ENCODE measurements at regions not wholly inside any gene's neighbourhood (a gene's known extent, or its start where the extent isn't known, plus 50 kb on each side); places are given as distances from the start of the nearest gene placed in this dataset.
"Not testable (repeated sequence)": the region's sequence is repeated elsewhere in the genome, so short reads cannot be mapped to it uniquely, and the experiment has no call there.

DNA sequence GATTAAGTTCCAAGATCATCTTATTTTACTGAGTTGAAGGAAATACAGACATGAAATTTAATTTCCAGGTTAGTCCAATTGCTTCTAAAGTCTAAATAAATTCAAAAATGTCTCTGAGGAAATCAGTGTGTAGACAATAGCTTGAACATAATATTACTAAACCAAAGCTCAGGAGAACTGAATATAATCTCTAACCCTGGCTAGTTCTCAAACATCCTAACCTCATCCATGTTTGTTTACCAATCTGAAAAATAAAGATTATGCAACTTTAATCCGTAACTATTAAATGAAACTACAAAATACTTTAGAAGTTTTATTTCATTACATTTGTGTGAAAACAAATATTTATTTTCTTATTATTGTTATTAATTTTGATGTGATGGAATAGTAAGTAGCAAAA is 387.2 kb downstream of the TBC1D32 start:
- no peak for ATAC-seq
- no peaks in the 10 kb centered on the region for H3K27me3 Mint-ChIP-seq
- H3K9me3 Mint-ChIP-seq = peaks cover 9% of the 10 kb centered on the region

DNA sequence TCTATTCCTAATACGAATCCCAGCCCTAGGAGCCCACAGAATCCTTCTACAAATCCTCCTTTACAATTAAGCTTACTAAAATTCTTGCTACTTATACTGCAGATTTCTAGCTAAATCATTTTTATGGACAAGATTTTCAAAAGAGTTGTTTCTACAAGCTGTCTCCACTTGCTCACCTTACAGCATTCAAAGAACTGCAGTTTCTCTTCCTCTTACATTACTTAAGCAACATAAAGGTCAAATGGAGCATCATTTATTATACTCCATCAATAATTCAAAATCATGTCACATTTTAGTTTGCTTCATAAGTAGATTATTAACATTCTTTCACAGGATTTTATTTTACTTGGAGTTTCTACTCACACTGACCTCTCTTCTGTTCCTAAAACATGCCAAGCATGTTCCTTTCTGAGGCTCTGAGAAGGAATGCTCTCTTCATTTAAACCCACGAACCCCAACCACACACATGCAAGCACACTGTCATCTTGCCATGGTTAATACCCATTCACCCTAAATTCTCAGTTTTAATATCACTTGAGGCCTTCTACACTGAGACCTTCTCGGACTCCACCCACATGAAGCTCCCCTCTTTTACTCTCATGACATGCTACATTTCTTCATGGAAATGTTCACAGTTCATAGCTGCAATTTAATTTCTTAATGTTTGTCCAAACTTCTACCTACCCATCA is 388.2 kb downstream of the TBC1D32 start:
- H3K9me3 Mint-ChIP-seq = peaks cover 9% of the 10 kb centered on the region
- no peaks in the 10 kb centered on the region for H3K36me3 Mint-ChIP-seq
- H3K4me1 Mint-ChIP-seq (ENCODE audit: low read depth in 2 of 2) = no peaks in the 10 kb centered on the region
- no peak overlapping the region for H3K4me3 Mint-ChIP-seq
- no peaks in the 10 kb centered on the region for H3K27me3 Mint-ChIP-seq
- H3K27ac Mint-ChIP-seq = no peak overlapping the region
- ATAC-seq (no peak), DNase-seq (ENCODE audit: low spot score) (no peak)

More for the DNA sequence above, 387.2 kb downstream of the TBC1D32 start:
- Mint-ChIP-seq H3K4me1 (ENCODE audit: low read depth in 2 of 2) (no peaks in the 10 kb centered on the region), H3K27ac (no peak overlapping the region), H3K4me3 (no peak overlapping the region), H3K36me3 (no peaks in the 10 kb centered on the region)
- DNase-seq (ENCODE audit: low spot score) = no peak

DNA sequence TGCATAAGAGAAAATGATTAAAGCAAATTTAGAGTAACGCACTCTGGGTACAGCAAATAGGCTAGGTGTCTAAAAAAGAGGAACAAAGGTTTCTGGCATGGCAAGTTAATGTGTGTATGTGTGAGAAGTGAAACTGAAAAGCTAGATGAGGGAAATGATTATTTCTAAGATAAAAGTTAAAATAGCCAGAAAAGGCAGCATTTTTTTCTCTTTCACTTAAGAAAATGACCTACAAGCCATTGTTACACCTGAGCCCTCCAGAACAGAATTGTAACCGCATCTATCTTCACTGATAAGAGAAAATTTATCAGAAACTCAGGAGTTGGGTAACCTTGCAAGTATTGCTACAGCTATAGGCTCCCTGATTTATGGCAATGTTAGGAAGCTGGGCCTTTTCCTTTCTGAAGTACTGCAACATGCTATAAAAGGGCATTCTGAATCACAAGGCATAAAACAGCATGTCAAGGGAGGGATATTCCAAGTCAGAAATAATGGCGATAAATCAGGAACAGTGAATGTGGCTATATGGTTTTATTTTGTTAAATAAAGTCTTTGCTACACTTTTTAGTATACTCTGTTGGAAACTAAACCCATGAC is 395.3 kb downstream of the TBC1D32 start:
- no peak for ATAC-seq
- Mint-ChIP-seq H3K27ac (no peak overlapping the region), H3K4me1 (ENCODE audit: low read depth in 2 of 2) (no peaks in the 10 kb centered on the region), H3K9me3 (peaks cover 5% of the 10 kb centered on the region), H3K4me3 (no peak overlapping the region), H3K27me3 (no peaks in the 10 kb centered on the region), H3K36me3 (no peaks in the 10 kb centered on the region)
- DNase-seq (ENCODE audit: low spot score) = no peak

DNA sequence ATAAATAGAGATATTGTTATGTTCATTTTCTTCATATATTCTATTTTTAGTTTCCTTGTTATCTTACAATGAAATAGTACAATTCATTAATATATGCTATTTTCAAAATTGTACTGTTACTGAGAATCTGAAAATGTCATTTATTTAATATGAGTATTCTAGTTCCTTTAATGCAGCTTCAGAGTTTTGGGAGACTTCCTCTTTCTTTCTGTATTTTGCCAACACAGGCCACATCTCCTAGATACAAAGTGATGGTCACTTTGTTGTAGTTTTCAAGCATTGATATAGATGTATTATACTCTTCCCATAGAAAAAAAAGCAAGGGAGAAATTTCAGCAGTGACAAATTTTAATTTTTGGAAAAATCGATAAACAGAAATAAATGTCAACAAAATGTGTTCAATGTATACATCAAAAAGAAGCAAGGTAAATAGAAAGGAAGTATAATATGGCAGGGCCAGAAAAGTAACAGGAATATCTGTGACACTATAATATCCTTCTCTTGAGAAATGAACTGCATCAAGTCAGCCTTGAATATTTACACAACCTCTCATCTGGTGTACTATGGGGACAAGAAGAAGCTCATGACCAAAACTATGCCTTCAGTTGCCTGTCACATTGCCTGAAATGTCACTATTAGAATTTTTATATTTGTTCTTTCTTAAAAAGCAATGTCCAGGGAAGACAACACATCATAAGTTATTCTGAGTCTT is 396.0 kb downstream of the TBC1D32 start:
- no peaks in the 10 kb centered on the region for H3K9me3 Mint-ChIP-seq
- ATAC-seq (no peak), DNase-seq (ENCODE audit: low spot score) (no peak)
- H3K4me1 Mint-ChIP-seq (ENCODE audit: low read depth in 2 of 2) = no peaks in the 10 kb centered on the region
- H3K4me3 Mint-ChIP-seq = no peak overlapping the region
- no peaks in the 10 kb centered on the region for H3K36me3 Mint-ChIP-seq
- no peaks in the 10 kb centered on the region for H3K27me3 Mint-ChIP-seq
- no peak overlapping the region for H3K27ac Mint-ChIP-seq

DNA sequence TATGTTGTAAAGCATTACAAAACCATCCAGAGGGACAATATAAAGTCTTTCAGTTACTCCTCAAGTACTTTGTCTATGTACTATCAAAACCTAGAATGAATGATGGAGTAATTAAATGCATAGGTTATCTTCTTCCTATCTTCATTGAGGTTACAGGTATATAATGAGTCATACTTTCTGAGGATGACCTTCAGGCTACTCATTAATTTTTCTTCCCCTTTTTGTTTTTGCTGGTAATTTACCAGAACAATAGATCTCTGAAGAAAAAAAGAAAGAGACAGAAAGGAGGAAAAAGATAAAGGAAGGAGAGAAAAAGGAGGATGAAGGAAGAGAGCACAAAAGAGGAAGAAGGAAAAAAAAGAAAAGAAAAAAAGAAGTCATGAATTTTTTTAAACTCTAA is 398.4 kb downstream of the TBC1D32 start:
- no peaks in the 10 kb centered on the region for H3K36me3 Mint-ChIP-seq
- no peak for DNase-seq (ENCODE audit: low spot score)
- no peak for ATAC-seq
- H3K27ac Mint-ChIP-seq = no peak overlapping the region
- no peaks in the 10 kb centered on the region for H3K9me3 Mint-ChIP-seq
- no peak overlapping the region for H3K4me3 Mint-ChIP-seq
- H3K4me1 Mint-ChIP-seq (ENCODE audit: low read depth in 2 of 2) = no peaks in the 10 kb centered on the region
- no peaks in the 10 kb centered on the region for H3K27me3 Mint-ChIP-seq

DNA sequence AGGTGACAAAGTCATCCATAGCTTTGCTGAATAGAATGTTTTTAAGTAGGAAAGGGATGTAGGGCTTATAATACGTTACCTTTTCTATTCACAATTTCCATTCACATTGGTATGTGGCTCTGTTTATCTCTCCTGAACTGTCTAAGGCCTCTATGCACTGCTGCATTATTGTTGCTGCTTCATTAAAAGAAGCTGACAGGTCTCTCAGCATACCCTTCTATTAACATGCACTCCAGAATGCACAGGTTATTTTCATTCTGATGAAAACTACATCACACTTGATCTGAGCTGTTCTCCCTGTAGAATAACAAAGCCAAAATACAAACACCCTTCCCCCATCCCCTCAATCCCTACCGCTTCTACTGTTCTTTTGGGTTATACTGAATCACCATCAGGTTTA is 399.3 kb downstream of the TBC1D32 start:
- no peaks in the 10 kb centered on the region for H3K36me3 Mint-ChIP-seq
- DNase-seq (ENCODE audit: low spot score) (no peak), ATAC-seq (no peak)
- no peak overlapping the region for H3K4me3 Mint-ChIP-seq
- H3K27ac Mint-ChIP-seq = no peak overlapping the region
- no peaks in the 10 kb centered on the region for H3K4me1 Mint-ChIP-seq (ENCODE audit: low read depth in 2 of 2)
- peaks cover 2% of the 10 kb centered on the region for H3K9me3 Mint-ChIP-seq
- no peaks in the 10 kb centered on the region for H3K27me3 Mint-ChIP-seq

DNA sequence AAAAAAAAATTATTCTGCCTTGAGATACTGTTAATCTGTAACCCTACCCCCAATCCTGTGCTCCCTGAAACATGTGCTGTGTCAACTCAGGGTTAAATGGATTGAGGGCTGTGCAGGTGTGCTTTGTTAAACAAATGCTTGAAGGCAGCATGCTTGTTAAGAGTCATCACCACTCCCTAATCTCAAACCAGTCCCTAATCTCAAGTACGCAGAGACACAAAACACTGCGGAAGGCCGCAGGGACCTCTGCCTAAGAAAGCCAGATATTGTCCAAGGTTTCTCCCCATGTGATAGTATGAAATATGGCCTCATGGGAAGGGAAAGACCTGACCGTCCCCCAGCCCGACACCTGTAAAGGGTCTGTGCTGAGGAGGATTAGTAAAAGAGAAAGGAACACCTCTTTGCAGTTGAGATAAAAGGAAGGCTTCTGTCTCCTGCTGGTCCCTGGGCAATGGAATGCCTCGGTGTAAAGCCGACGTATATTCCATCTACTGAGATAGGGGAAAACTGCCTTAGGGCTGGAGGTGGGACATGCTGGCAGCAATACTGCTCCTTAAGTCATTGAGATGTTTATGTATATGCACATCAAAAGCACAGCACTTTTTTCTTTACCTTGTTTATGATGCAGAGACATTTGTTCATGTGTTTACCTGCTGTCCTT is 402.6 kb downstream of the TBC1D32 start:
- not testable (repeated sequence) for DNase-seq (ENCODE audit: low spot score); H3K27me3 Mint-ChIP-seq; H3K27ac Mint-ChIP-seq; H3K4me1 Mint-ChIP-seq (ENCODE audit: low read depth in 2 of 2); ATAC-seq; H3K36me3 Mint-ChIP-seq; H3K4me3 Mint-ChIP-seq
- H3K9me3 Mint-ChIP-seq = peaks cover 18% of the 10 kb centered on the region

DNA sequence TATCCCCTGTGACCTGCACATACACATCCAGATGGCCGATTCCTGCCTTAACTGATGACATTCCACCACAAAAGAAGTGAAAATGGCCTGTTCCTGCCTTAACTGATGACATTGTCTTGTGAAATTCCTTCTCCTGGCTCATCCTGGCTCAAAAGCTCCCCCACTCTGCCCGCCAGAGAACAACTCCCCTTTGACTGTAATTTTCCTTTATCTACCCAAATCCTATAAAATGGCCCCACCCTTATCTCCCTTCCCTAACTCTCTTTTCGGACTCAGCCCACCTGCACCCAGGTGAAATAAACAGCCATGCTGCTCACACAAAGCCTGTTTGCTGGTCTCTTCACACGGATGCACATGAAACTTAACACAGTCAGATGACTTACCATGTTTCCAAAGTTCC is 403.8 kb downstream of the TBC1D32 start:
- peaks cover 26% of the 10 kb centered on the region for H3K9me3 Mint-ChIP-seq
- DNase-seq (ENCODE audit: low spot score); ATAC-seq; H3K4me3 Mint-ChIP-seq; H3K36me3 Mint-ChIP-seq; H3K27ac Mint-ChIP-seq; H3K4me1 Mint-ChIP-seq (ENCODE audit: low read depth in 2 of 2); H3K27me3 Mint-ChIP-seq: not testable (repeated sequence)

DNA sequence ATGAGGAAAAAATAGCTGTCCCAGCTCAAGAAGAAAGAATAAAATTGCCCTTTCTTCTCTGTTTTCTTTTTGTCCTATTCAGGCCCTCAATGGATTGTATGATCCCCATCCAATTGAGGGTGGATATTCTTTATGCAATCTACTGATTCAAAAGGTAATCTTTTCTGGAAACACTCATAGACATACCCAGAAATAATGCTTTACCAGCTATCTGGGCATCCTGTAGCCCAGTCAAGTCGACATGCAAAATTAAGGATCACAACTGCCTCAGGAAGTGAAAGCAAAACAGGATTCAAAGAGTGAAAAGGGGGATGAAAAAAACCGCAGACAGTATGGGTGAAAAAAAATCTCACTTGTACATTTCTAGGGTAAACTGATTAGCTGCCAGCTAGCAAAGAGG is 410.1 kb downstream of the TBC1D32 start:
- no peaks in the 10 kb centered on the region for H3K27me3 Mint-ChIP-seq
- ATAC-seq (no peak), DNase-seq (ENCODE audit: low spot score) (no peak)
- H3K27ac Mint-ChIP-seq = no peak overlapping the region
- peaks cover 22% of the 10 kb centered on the region for H3K9me3 Mint-ChIP-seq
- H3K36me3 Mint-ChIP-seq = no peaks in the 10 kb centered on the region
- H3K4me3 Mint-ChIP-seq = no peak overlapping the region
- no peaks in the 10 kb centered on the region for H3K4me1 Mint-ChIP-seq (ENCODE audit: low read depth in 2 of 2)

DNA sequence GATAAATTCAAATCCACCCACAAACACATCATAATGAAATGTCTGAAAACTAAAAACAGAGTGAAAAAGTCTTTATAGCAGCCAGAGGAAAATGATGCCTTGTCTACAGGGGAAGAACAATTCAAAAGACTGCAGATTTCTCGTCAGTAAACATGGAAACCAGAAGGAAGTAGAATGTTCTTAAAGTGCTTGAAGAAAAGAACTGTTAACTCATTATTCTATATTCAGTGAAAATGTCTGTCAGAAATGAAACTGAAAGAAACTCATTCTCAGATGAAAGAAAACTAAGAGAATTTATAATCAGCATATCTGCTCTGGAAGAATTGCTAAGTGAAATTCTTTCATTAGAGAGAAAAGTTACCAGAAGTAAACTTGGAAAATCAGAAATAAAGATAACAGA is 416.1 kb downstream of the TBC1D32 start:
- DNase-seq (ENCODE audit: low spot score) (no peak), ATAC-seq (no peak)
- Mint-ChIP-seq H3K9me3 (peaks cover 16% of the 10 kb centered on the region), H3K4me3 (no peak overlapping the region), H3K36me3 (no peaks in the 10 kb centered on the region), H3K27ac (no peak overlapping the region), H3K27me3 (no peaks in the 10 kb centered on the region), H3K4me1 (ENCODE audit: low read depth in 2 of 2) (no peaks in the 10 kb centered on the region)

DNA sequence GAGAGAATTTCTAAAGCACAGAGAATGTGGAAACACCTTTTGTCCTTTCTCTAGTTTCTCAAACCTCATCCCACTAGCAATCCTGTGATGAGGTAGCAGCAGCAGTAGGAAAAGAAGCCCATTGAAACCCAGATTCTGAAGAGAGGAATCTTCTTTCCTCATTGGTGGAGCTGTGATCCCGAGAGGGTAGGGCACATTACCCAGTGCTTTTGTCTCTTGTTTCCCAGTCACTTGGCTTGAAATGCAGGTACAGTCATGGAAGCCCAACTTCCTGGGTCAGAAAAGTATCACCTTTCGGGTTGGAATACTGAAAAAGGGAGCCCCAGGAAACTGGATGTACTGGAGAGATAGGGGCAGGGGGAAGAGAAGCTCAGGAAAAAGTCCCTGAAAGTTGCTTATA is 417.4 kb downstream of the TBC1D32 start:
- Mint-ChIP-seq H3K36me3 (no peaks in the 10 kb centered on the region), H3K4me1 (ENCODE audit: low read depth in 2 of 2) (no peaks in the 10 kb centered on the region), H3K27me3 (no peaks in the 10 kb centered on the region), H3K4me3 (no peak overlapping the region), H3K27ac (no peak overlapping the region), H3K9me3 (peaks cover 16% of the 10 kb centered on the region)
- no peak for ATAC-seq
- no peak for DNase-seq (ENCODE audit: low spot score)

DNA sequence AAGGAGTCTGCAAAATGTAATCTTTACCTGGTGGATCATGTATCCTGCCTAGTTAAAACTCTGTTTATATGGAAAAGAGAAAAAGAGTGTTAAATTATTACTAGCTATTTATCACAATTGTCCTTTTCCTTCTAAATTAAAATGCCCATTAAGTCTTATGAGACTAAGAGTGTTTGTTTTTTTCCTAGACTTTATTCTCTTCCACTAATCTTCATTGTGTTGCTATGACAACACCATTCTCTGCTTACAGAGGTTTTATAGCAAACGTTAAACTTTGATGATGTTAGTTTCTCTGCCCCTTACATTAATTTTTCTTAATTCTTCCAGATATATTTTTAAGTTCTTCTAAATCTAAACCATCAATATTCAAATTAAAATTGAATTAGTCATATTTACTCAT is 420.8 kb downstream of the TBC1D32 start:
- H3K27me3 Mint-ChIP-seq = no peaks in the 10 kb centered on the region
- H3K9me3 Mint-ChIP-seq = peaks cover 20% of the 10 kb centered on the region
- ATAC-seq = no peak
- no peak overlapping the region for H3K27ac Mint-ChIP-seq
- no peak for DNase-seq (ENCODE audit: low spot score)
- no peaks in the 10 kb centered on the region for H3K36me3 Mint-ChIP-seq
- H3K4me1 Mint-ChIP-seq (ENCODE audit: low read depth in 2 of 2) = no peaks in the 10 kb centered on the region
- H3K4me3 Mint-ChIP-seq = no peak overlapping the region

DNA sequence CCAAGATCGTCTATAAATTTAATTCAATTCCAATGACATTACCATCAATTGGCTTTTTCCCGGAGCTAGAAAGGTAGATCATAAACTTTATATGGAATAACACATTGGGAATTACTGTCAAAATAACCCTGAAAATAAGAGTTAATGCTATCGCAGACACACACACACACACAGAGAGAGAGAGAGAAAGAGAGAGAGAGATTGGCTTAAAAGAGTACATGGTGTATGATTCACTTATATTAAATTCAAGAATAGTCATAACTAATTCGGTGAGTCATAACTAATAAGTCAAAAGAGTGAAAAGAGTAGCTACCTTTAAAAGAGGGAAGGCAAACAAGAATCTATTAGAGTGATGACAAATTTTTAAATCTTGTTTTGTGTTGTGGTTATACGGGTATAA is 425.5 kb downstream of the TBC1D32 start:
- H3K9me3 Mint-ChIP-seq = peaks cover 6% of the 10 kb centered on the region
- ATAC-seq (no peak), DNase-seq (ENCODE audit: low spot score) (no peak)
- H3K4me1 Mint-ChIP-seq (ENCODE audit: low read depth in 2 of 2) = no peaks in the 10 kb centered on the region
- no peaks in the 10 kb centered on the region for H3K27me3 Mint-ChIP-seq
- H3K4me3 Mint-ChIP-seq = no peak overlapping the region
- H3K27ac Mint-ChIP-seq = no peak overlapping the region
- H3K36me3 Mint-ChIP-seq = no peaks in the 10 kb centered on the region

DNA sequence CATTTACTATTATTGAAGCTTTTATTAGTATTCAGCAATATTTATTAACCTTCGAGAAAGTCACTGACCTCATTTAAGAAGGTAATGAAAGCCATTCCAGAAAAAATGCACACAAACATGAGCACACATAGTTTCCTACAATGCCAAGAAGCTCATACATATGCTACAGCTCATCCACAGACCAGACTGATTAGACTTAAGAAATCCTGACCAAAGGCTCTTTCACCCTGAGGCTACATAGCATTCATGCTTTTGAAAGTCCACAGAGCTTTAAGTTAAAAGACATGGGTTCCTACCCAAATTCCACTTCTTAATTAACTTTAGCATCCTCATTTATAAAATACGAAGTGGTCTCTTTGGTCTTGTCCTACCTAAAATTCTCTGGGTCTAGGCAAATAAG is 430.4 kb downstream of the TBC1D32 start:
- H3K9me3 Mint-ChIP-seq = peaks cover 3% of the 10 kb centered on the region
- H3K36me3 Mint-ChIP-seq = no peaks in the 10 kb centered on the region
- H3K27ac Mint-ChIP-seq = no peak overlapping the region
- no peaks in the 10 kb centered on the region for H3K27me3 Mint-ChIP-seq
- no peak overlapping the region for H3K4me3 Mint-ChIP-seq
- no peak for DNase-seq (ENCODE audit: low spot score)
- no peak for ATAC-seq
- no peaks in the 10 kb centered on the region for H3K4me1 Mint-ChIP-seq (ENCODE audit: low read depth in 2 of 2)

All from natural killer cell treated with Interleukin-12 subunit alpha and Interleukin-12 subunit beta and Interleukin-15 and Interleukin-18, amount 100 ng/mL, for 72 hours (primary cell).